H1 (cell line): ENCODE measurements at regions not wholly inside any gene's neighbourhood (a gene's known extent, or its start where the extent isn't known, plus 50 kb on each side); places are given as distances from the start of the nearest gene placed in this dataset.

ENCODE experiments used
- GABPA ChIP-seq: IDR thresholded peaks from 2 replicates; pipeline ENCODE4 v1.6.1; 2011; ENCODE audit warnings: mild to moderate bottlenecking, low read length, moderate library complexity, borderline replicate concordance; ENCODE audit not compliant: insufficient read depth
- NANOG ChIP-seq: IDR thresholded peaks from 2 replicates; pipeline ENCODE4 v1.6.1; 2011; ENCODE audit warnings: low read length, low read depth, mild to moderate bottlenecking, inconsistent platforms; ENCODE audit not compliant: insufficient read depth, poor library complexity, severe bottlenecking
- NRF1 ChIP-seq: IDR thresholded peaks from 2 replicates; pipeline ENCODE4 v1.6.1; 2011; ENCODE audit warnings: mild to moderate bottlenecking, low read depth, low read length, improper control_type of control experiment
- SP1 ChIP-seq: IDR thresholded peaks from 2 replicates; pipeline ENCODE4 v1.6.1; 2011; ENCODE audit warnings: low read depth, low read length
- TCF12 ChIP-seq: IDR thresholded peaks from 2 replicates; pipeline ENCODE4 v1.6.1; 2011; ENCODE audit warnings: low read depth, mild to moderate bottlenecking, low read length

GRCh38 chr4:79743014-79743413, 330.0 kb downstream of the ANTXR2 start (continued):
- TF ChIP-seq TCF12 (no peak), SP1 (no peak), NANOG (no peak), GABPA (no peak), NRF1 (no peak)
